ENCODE measurements at regions not wholly inside any gene's neighbourhood (a gene's known extent, or its start where the extent isn't known, plus 50 kb on each side); places are given as distances from the start of the nearest gene placed in this dataset.

DNA sequence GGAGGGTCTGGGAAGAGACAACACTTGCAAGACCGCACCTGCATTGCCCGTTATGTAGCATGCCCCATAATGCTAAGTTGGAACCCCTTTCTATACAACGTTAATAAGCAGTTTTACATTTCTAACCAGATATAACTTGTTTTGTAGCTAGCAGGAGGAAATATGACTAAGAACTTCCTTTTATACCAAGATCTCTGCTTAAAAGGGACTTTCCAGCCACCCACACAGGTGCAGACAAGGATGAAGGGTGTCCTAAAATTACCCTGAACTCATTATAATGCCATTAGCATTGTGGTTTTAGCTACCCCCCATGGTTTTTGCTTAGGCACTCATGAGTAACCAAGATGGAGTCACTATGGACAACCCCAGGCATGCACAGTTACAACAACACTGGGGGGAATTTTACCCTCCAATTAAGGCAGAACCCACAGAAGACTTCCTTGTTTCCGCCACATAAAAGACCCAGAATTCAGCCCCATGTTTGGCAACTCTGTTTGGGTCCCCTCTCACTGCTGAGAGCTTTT is 362.8 kb downstream of the CBLN2 start:
- no CpG with 5 or more reads among the region's 4 CpGs for WGBS (ENCODE audit: insufficient coverage)
- H3K4me3 ChIP-seq (replicated peaks in 1 of 3; ENCODE audit: low read depth in 2 of 3, low read length in 3 of 3), result no peak overlapping the region
- Mint-ChIP-seq H3K4me3 (no peak overlapping the region), H3K36me3 (no peaks in the 10 kb centered on the region), H3K27ac (no peak overlapping the region), H3K27me3 (ENCODE audit: low read depth in 3 of 3) (no peaks in the 10 kb centered on the region), H3K4me1 (no peaks in the 10 kb centered on the region), H3K9me3 (peaks cover 0 to 7% (median 3%) of the 10 kb centered on the region in 7 donors)
- H3K36me3 ChIP-seq (replicated peaks in 1 of 2; ENCODE audit: control insufficient read depth in 1 of 2, insufficient read depth in 2 of 2, low read length in 2 of 2), result no peaks in the 10 kb centered on the region
- no peak overlapping the region for H2AFZ ChIP-seq (ENCODE audit: insufficient read depth, low read depth, low read length, poor library complexity, severe bottlenecking)
- H4K20me1 ChIP-seq (ENCODE audit: insufficient read depth, low read length), result no peaks in the 10 kb centered on the region
- no peaks in the 10 kb centered on the region for H3K27me3 ChIP-seq (ENCODE audit: control insufficient read depth in 2 of 2, insufficient read depth in 2 of 2, low read length in 2 of 2)
- H3K27ac ChIP-seq (ENCODE audit: low read depth in 1 of 2, low read length in 2 of 2), result no peak overlapping the region
- H3K4me2 ChIP-seq (replicated peaks; ENCODE audit: extremely low read depth, low read length, poor library complexity, severe bottlenecking), result no peak overlapping the region
- intact Hi-C loops (cut with micrococcal nuclease), result no loop called here
- peaks cover 3 to 5% of the 10 kb centered on the region in 2 donors for H3K9me3 ChIP-seq (replicated peaks in 1 of 2; ENCODE audit: control insufficient read depth in 1 of 2, insufficient read depth in 1 of 2, low read length in 2 of 2)
- TF ChIP-seq, protein P1, sequence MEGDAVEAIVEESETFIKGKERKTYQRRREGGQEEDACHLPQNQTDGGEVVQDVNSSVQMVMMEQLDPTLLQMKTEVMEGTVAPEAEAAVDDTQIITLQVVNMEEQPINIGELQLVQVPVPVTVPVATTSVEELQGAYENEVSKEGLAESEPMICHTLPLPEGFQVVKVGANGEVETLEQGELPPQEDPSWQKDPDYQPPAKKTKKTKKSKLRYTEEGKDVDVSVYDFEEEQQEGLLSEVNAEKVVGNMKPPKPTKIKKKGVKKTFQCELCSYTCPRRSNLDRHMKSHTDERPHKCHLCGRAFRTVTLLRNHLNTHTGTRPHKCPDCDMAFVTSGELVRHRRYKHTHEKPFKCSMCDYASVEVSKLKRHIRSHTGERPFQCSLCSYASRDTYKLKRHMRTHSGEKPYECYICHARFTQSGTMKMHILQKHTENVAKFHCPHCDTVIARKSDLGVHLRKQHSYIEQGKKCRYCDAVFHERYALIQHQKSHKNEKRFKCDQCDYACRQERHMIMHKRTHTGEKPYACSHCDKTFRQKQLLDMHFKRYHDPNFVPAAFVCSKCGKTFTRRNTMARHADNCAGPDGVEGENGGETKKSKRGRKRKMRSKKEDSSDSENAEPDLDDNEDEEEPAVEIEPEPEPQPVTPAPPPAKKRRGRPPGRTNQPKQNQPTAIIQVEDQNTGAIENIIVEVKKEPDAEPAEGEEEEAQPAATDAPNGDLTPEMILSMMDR (IDR thresholded peaks at IDR 0.05), result no peak
- H3K79me2 ChIP-seq (ENCODE audit: insufficient read depth, low read length), result no peaks in the 10 kb centered on the region
- H3K4me1 ChIP-seq (ENCODE audit: control insufficient read depth in 1 of 2, insufficient read depth in 2 of 2, low read length in 2 of 2), result no peaks in the 10 kb centered on the region
- no peak overlapping the region for H3K9ac ChIP-seq (ENCODE audit: insufficient read depth, low read length, poor library complexity, severe bottlenecking)
- no peak for DNase-seq

DNA sequence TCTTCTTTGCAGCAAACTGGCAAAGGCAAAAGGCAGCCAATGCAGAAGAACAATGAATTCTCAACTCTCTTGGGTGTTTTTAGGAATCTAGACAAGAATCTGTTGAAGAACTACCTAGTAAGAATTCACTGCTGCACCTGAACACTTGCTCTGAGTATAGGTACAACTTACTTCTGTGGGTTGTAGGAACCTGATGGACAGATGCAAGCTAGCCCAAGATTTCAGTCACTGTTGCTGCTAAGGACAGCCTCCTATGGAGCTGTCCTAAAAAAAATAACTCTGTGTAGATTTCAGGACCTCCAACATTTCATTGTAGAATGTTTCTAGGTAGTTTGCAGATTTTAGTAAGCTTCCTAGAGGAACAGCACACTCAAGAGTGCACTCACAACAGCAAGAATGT is 363.5 kb downstream of the CBLN2 start:
- DNase-seq, result no peak
- Mint-ChIP-seq H3K27ac (no peak overlapping the region), H3K27me3 (ENCODE audit: low read depth in 3 of 3) (no peaks in the 10 kb centered on the region), H3K36me3 (no peaks in the 10 kb centered on the region), H3K4me3 (no peak overlapping the region), H3K4me1 (no peaks in the 10 kb centered on the region), H3K9me3 (peaks cover 0 to 7% (median 3%) of the 10 kb centered on the region in 7 donors)
- H3K9me3 ChIP-seq (replicated peaks in 1 of 2; ENCODE audit: control insufficient read depth in 1 of 2, insufficient read depth in 1 of 2, low read length in 2 of 2), result peaks cover 3 to 5% of the 10 kb centered on the region in 2 donors
- no peaks in the 10 kb centered on the region for H3K27me3 ChIP-seq (ENCODE audit: control insufficient read depth in 2 of 2, insufficient read depth in 2 of 2, low read length in 2 of 2)
- H3K9ac ChIP-seq (ENCODE audit: insufficient read depth, low read length, poor library complexity, severe bottlenecking), result no peak overlapping the region
- no peaks in the 10 kb centered on the region for H4K20me1 ChIP-seq (ENCODE audit: insufficient read depth, low read length)
- TF ChIP-seq, protein P1 (IDR thresholded peaks at IDR 0.05), result no peak
- no peak overlapping the region for H3K4me3 ChIP-seq (replicated peaks in 1 of 3; ENCODE audit: low read depth in 2 of 3, low read length in 3 of 3)
- H3K27ac ChIP-seq (ENCODE audit: low read depth in 1 of 2, low read length in 2 of 2), result no peak overlapping the region
- H2AFZ ChIP-seq (ENCODE audit: insufficient read depth, low read depth, low read length, poor library complexity, severe bottlenecking), result no peak overlapping the region
- no peaks in the 10 kb centered on the region for H3K36me3 ChIP-seq (replicated peaks in 1 of 2; ENCODE audit: control insufficient read depth in 1 of 2, insufficient read depth in 2 of 2, low read length in 2 of 2)
- H3K4me2 ChIP-seq (replicated peaks; ENCODE audit: extremely low read depth, low read length, poor library complexity, severe bottlenecking), result no peak overlapping the region
- no peaks in the 10 kb centered on the region for H3K79me2 ChIP-seq (ENCODE audit: insufficient read depth, low read length)
- H3K4me1 ChIP-seq (ENCODE audit: control insufficient read depth in 1 of 2, insufficient read depth in 2 of 2, low read length in 2 of 2), result no peaks in the 10 kb centered on the region
- intact Hi-C loops (cut with micrococcal nuclease), result no loop called here

Measured in CD14-positive monocyte (primary cell).